OCI-LY3 (cell line): ENCODE measurements at regions not wholly inside any gene's neighbourhood (a gene's known extent, or its start where the extent isn't known, plus 50 kb on each side); places are given as distances from the start of the nearest gene placed in this dataset.

Source experiments
- H2AFZ ChIP-seq: fragments of 200-600, 300-600 bp; shearing (Covaris generic); 2 replicates; pipeline ENCODE4 v1.6.0; 2014; ENCODE audit warnings: antibody characterized with exemption, low read depth, low read length
- H3K27ac ChIP-seq: fragments of 200-600, 300-600 bp; sonication (generic); 2 replicates; pipeline ENCODE4 v1.5.1; 2014; ENCODE audit warnings: mild to moderate bottlenecking, low read length, moderate library complexity, mixed read lengths
- H3K27me3 ChIP-seq: fragments of 200-600, 300-600 bp; sonication (generic); 2 replicates; pipeline ENCODE4 v1.6.1; 2014; ENCODE audit warnings: low read depth, low read length, mixed read lengths
- H3K36me3 ChIP-seq: fragments of 200-600, 300-600 bp; sonication (generic); replicated peaks from 2 replicates; pipeline ENCODE3; 2014; ENCODE audit warnings: low read depth, low read length, mixed read lengths
- H3K4me1 ChIP-seq: fragments of 300-600, 200-600 bp; sonication (generic); 2 replicates; pipeline ENCODE4 v1.6.1; 2014; ENCODE audit warnings: low read length, mixed read lengths
- H3K4me2 ChIP-seq: fragments of 200-600, 300-600 bp; sonication (generic); 2 replicates; pipeline ENCODE4 v1.6.1; 2014; ENCODE audit warnings: low read length, mixed read lengths
- H3K4me3 ChIP-seq: fragments of 300-600, 200-600 bp; sonication (generic); 2 replicates; pipeline ENCODE4 v1.5.1; 2014; ENCODE audit warnings: antibody characterized with exemption, mild to moderate bottlenecking, low read length, moderate library complexity
- H3K79me2 ChIP-seq: fragments of 300-600, 200-600 bp; shearing (Covaris generic); 2 replicates; pipeline ENCODE4 v1.6.1; 2014; ENCODE audit warnings: mild to moderate bottlenecking, low read length, mixed read lengths
- H3K9ac ChIP-seq: fragments of 300-600, 200-600 bp; shearing (Covaris generic); 2 replicates; pipeline ENCODE4 v1.6.0; 2014; ENCODE audit warnings: mild to moderate bottlenecking, low read length, moderate library complexity
- H3K9me3 ChIP-seq: fragments of 200-600, 300-600 bp; shearing (Covaris generic); 2 replicates; pipeline ENCODE4 v1.6.1; 2014; ENCODE audit warnings: low read length, mixed read lengths; ENCODE audit not compliant: insufficient read depth
- H4K20me1 ChIP-seq: fragments of 200-600, 300-600 bp; sonication (generic); 2 replicates; pipeline ENCODE4 v1.6.1; 2016; ENCODE audit warnings: low read length, mixed read lengths; ENCODE audit not compliant: insufficient read depth
- CTCF ChIP-seq: fragments of 200-600, 300-600 bp; sonication (generic); IDR thresholded peaks from 2 replicates; pipeline ENCODE4 v1.5.1; 2014; ENCODE audit warnings: antibody characterized with exemption, low read length, low read depth
- EZH2phosphoT487 ChIP-seq: fragments of 200-600 bp; shearing (Covaris generic); IDR thresholded peaks from 2 replicates; pipeline ENCODE4 v1.6.1; 2018; ENCODE audit warnings: antibody characterized with exemption, mixed run types, low read depth

GRCh38 chr10:131532291-131532690, 220.8 kb upstream of the TCERG1L start:
- TF ChIP-seq CTCF (no peak), EZH2phosphoT487 (no peak)
- H3K36me3 ChIP-seq: no peaks in the 10 kb centered on the region
- H3K9ac ChIP-seq: no peak overlapping the region
- no peaks in the 10 kb centered on the region for H3K9me3 ChIP-seq
- no peaks in the 10 kb centered on the region for H4K20me1 ChIP-seq
- H3K27ac ChIP-seq: no peak overlapping the region
- H3K27me3 ChIP-seq: no peaks in the 10 kb centered on the region
- H3K4me1 ChIP-seq: no peaks in the 10 kb centered on the region
- H3K79me2 ChIP-seq: no peaks in the 10 kb centered on the region
- no peak overlapping the region for H3K4me2 ChIP-seq
- no peak overlapping the region for H3K4me3 ChIP-seq
- no peak overlapping the region for H2AFZ ChIP-seq

GRCh38 chr10:131532745-131533341, 221.3 kb upstream of the TCERG1L start:
- Histone ChIP-seq H3K4me1 (no peaks in the 10 kb centered on the region), H3K27me3 (no peaks in the 10 kb centered on the region), H4K20me1 (no peaks in the 10 kb centered on the region), H3K9ac (no peak overlapping the region), H3K4me3 (no peak overlapping the region), H2AFZ (no peak overlapping the region), H3K27ac (no peak overlapping the region), H3K36me3 (no peaks in the 10 kb centered on the region), H3K79me2 (no peaks in the 10 kb centered on the region), H3K9me3 (no peaks in the 10 kb centered on the region), H3K4me2 (no peak overlapping the region)
- TF ChIP-seq CTCF: no peak
- no peak for TF ChIP-seq EZH2phosphoT487

- Histone ChIP-seq H3K4me2 (no peak overlapping the region), H4K20me1 (no peaks in the 10 kb centered on the region), H3K9me3 (no peaks in the 10 kb centered on the region), H3K36me3 (no peaks in the 10 kb centered on the region), H2AFZ (no peak overlapping the region), H3K4me1 (no peaks in the 10 kb centered on the region), H3K79me2 (no peaks in the 10 kb centered on the region), H3K27ac (no peak overlapping the region), H3K9ac (no peak overlapping the region), H3K4me3 (no peak overlapping the region), H3K27me3 (no peaks in the 10 kb centered on the region)
- no peak for TF ChIP-seq CTCF
- no peak for TF ChIP-seq EZH2phosphoT487
Measured at GRCh38 chr10:131533846-131534526, 222.5 kb upstream of the TCERG1L start.

- H3K4me2 ChIP-seq: no peak overlapping the region
- no peak overlapping the region for H2AFZ ChIP-seq
- TF ChIP-seq CTCF (no peak), EZH2phosphoT487 (no peak)
- H3K27me3 ChIP-seq: no peaks in the 10 kb centered on the region
- H3K9me3 ChIP-seq: no peaks in the 10 kb centered on the region
- no peaks in the 10 kb centered on the region for H3K36me3 ChIP-seq
- H3K79me2 ChIP-seq: no peaks in the 10 kb centered on the region
- H3K9ac ChIP-seq: no peak overlapping the region
- no peak overlapping the region for H3K4me3 ChIP-seq
- no peaks in the 10 kb centered on the region for H3K4me1 ChIP-seq
- no peak overlapping the region for H3K27ac ChIP-seq
- H4K20me1 ChIP-seq: no peaks in the 10 kb centered on the region
Measured at GRCh38 chr10:131534836-131535235, 223.3 kb upstream of the TCERG1L start.
